ENCODE measurements at regions not wholly inside any gene's neighbourhood (a gene's known extent, or its start where the extent isn't known, plus 50 kb on each side); places are given as distances from the start of the nearest gene placed in this dataset.

GRCh38 chr2:71861186-71862160, 286.2 kb downstream of the CYP26B1 start:
- no peak for DNase-seq (ENCODE audit: low read depth)
- in situ Hi-C loops (cut with HindIII; ENCODE audit: low sequenced_read_pairs), result no loop called here
- H3K4me3 ChIP-seq (ENCODE audit: low read depth, low read length), result no peak overlapping the region
- no peak for TF ChIP-seq CTCF (IDR thresholded peaks at IDR 0.05; ENCODE audit: low read depth, low read length, missing control alignments)

- no peak overlapping the region for H3K4me3 ChIP-seq (ENCODE audit: low read depth, low read length)
- no peak for TF ChIP-seq CTCF (IDR thresholded peaks at IDR 0.05; ENCODE audit: low read depth, low read length, missing control alignments)
- in situ Hi-C loops (cut with HindIII; ENCODE audit: low sequenced_read_pairs), result no loop called here
- no peak for DNase-seq (ENCODE audit: low read depth)
These were observed 287.2 kb downstream of the CYP26B1 start for GRCh38 chr2:71860381-71860926.

- no peak for DNase-seq (ENCODE audit: low read depth)
- no peak overlapping the region for H3K4me3 ChIP-seq (ENCODE audit: low read depth, low read length)
- no peak for TF ChIP-seq CTCF (IDR thresholded peaks at IDR 0.05; ENCODE audit: low read depth, low read length, missing control alignments)
- in situ Hi-C loops (cut with HindIII; ENCODE audit: low sequenced_read_pairs), result no loop called here
These were observed 288.3 kb downstream of the CYP26B1 start for GRCh38 chr2:71859211-71859847.

- no peak for DNase-seq (ENCODE audit: low read depth)
- no peak for TF ChIP-seq CTCF (IDR thresholded peaks at IDR 0.05; ENCODE audit: low read depth, low read length, missing control alignments)
- in situ Hi-C loops (cut with HindIII; ENCODE audit: low sequenced_read_pairs), result no loop called here
- no peak overlapping the region for H3K4me3 ChIP-seq (ENCODE audit: low read depth, low read length)
These were observed 289.6 kb downstream of the CYP26B1 start for GRCh38 chr2:71858071-71858470.

GRCh38 chr2:71857636-71858035, 290.0 kb downstream of the CYP26B1 start:
- in situ Hi-C loops (cut with HindIII; ENCODE audit: low sequenced_read_pairs), result no loop called here
- DNase-seq (ENCODE audit: low read depth), result no peak
- H3K4me3 ChIP-seq (ENCODE audit: low read depth, low read length), result no peak overlapping the region
- no peak for TF ChIP-seq CTCF (IDR thresholded peaks at IDR 0.05; ENCODE audit: low read depth, low read length, missing control alignments)

- no peak overlapping the region for H3K4me3 ChIP-seq (ENCODE audit: low read depth, low read length)
- in situ Hi-C loops (cut with HindIII; ENCODE audit: low sequenced_read_pairs), result no loop called here
- no peak for TF ChIP-seq CTCF (IDR thresholded peaks at IDR 0.05; ENCODE audit: low read depth, low read length, missing control alignments)
- DNase-seq (ENCODE audit: low read depth), result no peak
These were observed 290.7 kb downstream of the CYP26B1 start for GRCh38 chr2:71856773-71857525.
